ENCODE measurements at regions not wholly inside any gene's neighbourhood (a gene's known extent, or its start where the extent isn't known, plus 50 kb on each side); places are given as distances from the start of the nearest gene placed in this dataset.
"Not testable (repeated sequence)": the region's sequence is repeated elsewhere in the genome, so short reads cannot be mapped to it uniquely, and the experiment has no call there.

- no peak for DNase-seq (ENCODE audit: low read depth)
Observed at GRCh38 chr3:31290046-31290445, 242.7 kb upstream of the STT3B start.

DNA sequence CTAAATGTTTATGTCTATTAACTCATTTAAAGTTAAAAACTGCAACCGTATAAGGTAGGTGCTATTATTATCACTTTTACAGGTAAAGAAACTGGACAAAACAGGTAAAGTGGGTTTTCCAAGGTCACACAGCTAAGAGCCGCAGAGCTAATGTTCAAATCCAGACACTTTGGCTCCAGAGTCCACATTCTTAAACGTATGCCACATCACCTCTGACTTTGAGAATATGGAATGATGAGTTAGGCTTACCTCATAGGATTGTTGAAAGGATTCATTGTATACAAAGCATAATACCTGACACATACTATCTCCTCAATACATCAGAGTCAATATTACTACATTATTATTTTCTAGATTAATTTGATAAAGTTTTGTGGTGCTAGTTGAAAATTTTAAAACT is 240.9 kb upstream of the STT3B start:
- DNase-seq (ENCODE audit: low read depth), result no peak

DNA sequence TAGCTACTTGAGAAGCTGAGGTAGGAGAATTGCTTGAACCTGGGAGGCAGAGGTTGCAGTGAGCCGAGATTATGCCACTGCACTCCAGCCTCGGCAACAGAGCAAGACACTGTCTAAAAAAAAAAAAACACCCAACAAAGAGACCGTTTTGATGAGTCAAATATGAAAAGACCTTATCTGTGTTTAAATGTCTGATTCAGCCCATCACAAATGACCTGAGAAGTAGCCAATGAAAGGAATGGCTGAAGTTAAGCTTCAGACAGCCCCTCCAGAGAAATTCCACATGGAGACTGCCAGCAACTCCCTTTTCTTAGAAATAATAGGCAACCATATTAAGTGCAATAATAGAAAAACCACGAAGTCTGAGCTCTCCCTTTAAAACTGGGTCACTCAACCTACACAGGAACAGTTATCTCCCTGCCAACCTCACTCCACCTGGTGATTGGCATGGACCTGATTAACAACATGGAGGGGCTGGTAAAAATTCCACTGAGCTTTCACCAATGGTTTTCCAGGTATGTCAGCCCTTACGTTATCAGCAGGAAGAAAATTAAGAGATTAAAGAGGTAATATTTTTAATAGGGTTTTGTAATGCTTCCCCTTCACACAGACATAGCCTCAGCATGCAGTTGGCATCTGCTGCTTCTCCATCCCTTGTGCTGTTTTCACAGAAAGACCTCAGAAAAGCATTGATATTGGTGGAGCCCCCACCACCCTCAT is 238.1 kb upstream of the STT3B start:
- DNase-seq (ENCODE audit: low read depth), result no peak

- DNase-seq (ENCODE audit: low read depth), result no peak
Observed at GRCh38 chr3:31295150-31295765, 237.5 kb upstream of the STT3B start.

GRCh38 chr3:31297726-31298298 is 234.9 kb upstream of the STT3B start:
- DNase-seq (ENCODE audit: low read depth), result no peak

DNA sequence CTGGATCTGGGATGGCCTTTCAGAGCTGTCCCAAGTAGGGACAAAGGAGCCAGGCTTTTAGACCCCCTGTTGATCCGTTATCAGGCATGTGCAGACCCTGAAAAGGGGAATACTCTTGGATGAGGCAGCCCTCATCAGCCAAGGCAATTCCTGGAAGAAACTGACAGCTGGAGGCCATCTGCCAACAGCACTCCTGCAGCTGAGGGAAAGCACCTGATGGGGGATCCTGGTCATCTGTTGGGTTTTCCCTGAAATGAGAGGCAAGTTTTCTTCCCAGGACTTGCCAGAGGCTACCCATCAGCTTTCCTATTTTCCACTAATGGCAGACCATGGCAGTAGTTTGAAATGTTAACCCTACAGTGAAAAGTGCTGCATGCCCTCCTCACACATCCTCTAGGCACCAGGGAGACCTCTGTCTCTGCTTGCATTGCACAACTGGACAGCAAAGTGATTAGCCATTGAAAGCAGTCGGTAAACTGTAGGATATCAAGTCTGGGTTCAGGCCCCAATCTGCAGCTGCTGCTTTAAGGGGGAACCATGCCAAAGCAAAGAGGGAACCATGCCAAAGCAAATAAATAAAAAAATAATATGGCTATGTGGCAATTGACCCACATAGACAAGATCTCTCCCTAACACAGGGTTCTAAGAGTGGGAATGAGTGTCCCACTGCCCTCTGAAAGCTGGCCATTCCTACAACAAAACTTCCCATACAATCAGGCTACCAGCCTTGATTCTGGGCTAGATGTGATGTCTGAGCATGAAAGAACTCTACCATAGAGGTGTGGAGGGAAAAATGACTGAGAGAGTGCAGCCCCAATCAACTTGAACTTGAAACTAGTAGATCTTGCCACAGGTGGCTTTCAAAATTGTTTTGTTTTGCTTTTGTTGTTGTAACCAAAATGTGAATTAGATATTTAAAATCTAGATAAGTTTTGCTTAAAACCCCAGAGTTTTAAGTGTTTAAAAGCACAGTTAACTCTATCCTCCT is 232.0 kb upstream of the STT3B start:
- DNase-seq (ENCODE audit: low read depth), result peak; percentile 9

- no peak for DNase-seq (ENCODE audit: low read depth)
Observed at GRCh38 chr3:31302343-31302742, 230.4 kb upstream of the STT3B start.

DNA sequence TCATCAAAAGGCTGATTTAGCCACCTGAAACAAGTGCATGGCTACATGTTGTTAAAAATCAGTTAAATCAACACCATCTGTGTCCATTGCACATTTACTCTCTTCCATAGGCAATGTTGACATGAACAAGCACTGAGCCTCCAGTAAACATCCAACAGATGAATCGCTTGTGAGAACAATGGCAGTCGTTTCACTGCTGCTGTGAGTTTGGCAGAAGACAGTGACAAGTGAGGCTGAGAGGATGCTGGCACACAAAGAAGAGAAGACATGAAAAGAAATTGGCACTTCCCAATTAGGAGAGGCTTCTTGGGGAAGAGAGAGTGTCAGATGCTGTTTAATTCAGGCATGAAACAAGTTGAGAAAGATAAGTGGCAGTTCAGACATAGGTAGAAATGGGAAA is 227.4 kb upstream of the STT3B start:
- DNase-seq (ENCODE audit: low read depth), result no peak

DNA sequence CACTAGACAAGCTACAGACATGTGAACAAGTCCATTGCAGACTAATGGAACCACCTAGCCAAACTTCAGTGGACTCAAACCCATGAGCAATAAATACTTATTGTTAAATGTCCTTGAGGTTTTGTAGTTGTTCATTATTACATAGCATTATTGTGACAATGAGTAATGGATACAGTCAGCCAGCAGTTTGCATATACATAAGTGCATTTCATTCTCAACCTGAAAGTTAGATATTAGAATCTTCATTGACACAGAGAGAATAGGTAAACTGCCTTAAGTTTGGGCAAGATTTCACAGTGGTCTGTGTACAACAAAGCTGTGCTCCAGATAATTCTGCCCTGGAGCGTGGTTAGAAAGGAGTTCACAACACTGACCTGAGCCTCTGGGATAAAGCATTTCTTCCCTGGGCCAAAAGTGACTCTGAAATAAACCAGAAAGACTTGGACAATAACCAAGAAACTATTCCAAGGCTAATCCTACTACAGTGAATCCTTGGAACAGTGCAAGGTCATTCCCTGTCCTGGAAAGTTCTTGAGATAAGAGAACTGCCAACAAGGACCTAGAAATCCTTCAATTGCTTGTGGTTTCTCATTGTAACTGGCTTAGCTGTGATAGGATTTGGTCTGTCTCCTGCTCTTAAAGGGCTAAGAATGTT is 225.5 kb upstream of the STT3B start:
- no peak for DNase-seq (ENCODE audit: low read depth)

DNA sequence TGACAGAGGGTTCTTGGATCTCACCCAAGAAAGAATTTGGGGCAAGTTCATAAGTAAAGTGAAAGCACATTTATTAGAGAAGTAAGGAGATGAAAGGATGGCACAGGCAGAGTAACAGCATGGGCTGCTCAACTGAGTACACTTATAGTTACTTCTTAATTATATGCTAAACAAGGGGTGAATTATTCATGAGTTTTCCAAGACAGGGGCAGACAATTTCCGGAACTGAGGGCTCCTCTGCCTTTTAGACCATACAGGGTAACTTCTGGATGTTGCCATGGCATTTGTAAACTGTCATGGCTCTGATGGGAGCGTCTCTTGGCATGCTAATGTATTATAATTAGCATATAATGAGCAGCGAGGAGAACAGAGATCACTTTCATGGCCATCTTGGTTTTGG is 221.2 kb upstream of the STT3B start:
- DNase-seq (ENCODE audit: low read depth), result no peak

- no peak for DNase-seq (ENCODE audit: low read depth)
Observed at GRCh38 chr3:31312400-31312799, 220.3 kb upstream of the STT3B start.

DNA sequence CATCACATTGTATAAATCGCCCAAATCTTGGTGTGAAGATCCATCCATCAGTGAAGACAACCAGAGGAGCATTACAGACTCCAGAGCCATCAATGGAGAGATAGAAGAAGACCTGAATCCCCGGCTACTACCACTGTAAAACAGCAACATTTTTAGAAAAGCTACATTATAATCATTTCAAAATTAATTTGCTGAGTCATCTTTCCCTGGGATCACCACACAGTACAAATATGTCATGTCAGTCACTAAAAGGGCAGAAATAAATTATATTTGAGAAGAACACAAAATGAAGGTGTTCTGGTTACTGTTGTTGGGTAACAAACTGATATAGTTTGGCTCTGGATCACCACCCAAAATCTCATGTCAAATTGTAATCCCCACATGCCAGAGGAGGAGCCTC is 218.5 kb upstream of the STT3B start:
- DNase-seq (ENCODE audit: low read depth), result no peak

GRCh38 chr3:31319332-31319731 is 213.4 kb upstream of the STT3B start:
- DNase-seq (ENCODE audit: low read depth), result no peak

GRCh38 chr3:31321620-31322019 is 211.1 kb upstream of the STT3B start:
- no peak for DNase-seq (ENCODE audit: low read depth)

GRCh38 chr3:31322460-31322859 is 210.3 kb upstream of the STT3B start:
- no peak for DNase-seq (ENCODE audit: low read depth)

- DNase-seq (ENCODE audit: low read depth), result not testable (repeated sequence)
Observed at GRCh38 chr3:31327826-31328357, 204.8 kb upstream of the STT3B start.

DNA sequence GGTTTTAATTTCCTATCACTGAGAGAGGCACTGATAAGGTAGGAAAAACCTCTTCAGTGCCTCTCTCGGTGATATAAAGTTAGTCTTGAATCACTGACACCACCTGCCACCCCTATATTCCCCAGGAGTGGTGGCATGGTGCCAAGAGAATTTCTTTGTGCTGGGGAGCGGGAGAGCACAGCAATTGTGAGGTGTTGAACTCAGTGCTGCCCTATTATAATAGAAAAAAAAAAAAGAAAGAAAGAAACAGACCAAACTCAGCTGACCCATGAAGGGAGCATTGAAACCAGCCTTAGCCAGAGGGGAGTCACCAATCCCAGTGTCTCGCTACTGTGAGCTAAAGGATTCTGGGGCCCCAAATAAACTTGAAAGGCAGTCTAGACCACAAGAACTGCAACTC is 201.4 kb upstream of the STT3B start:
- DNase-seq (ENCODE audit: low read depth), result no peak

- DNase-seq (ENCODE audit: low read depth), result no peak
Observed at GRCh38 chr3:31341130-31341529, 191.6 kb upstream of the STT3B start.

GRCh38 chr3:31343075-31343474 is 189.7 kb upstream of the STT3B start:
- no peak for DNase-seq (ENCODE audit: low read depth)

- no peak for DNase-seq (ENCODE audit: low read depth)
Observed at GRCh38 chr3:31345581-31345980, 187.1 kb upstream of the STT3B start.

- DNase-seq (ENCODE audit: low read depth), result no peak
Observed at GRCh38 chr3:31346542-31346979, 186.2 kb upstream of the STT3B start.

Data from HS-27A (cell line).